ENCODE measurements at regions not wholly inside any gene's neighbourhood (a gene's known extent, or its start where the extent isn't known, plus 50 kb on each side); places are given as distances from the start of the nearest gene placed in this dataset.

- no peak overlapping the region for H3K4me3 ChIP-seq (ENCODE audit: low read length)
- no peaks in the 10 kb centered on the region for H3K36me3 ChIP-seq (ENCODE audit: insufficient read depth, low read length)
- H3K4me2 ChIP-seq (ENCODE audit: low read length) = no peak overlapping the region
- TF ChIP-seq EP300 (conservative IDR thresholded peaks at IDR 0.05; ENCODE audit: poor library complexity, severe bottlenecking) (no peak), EZH2 (IDR thresholded peaks at IDR 0.05; ENCODE audit: borderline replicate concordance, insufficient read depth, low read length, poor library complexity, severe bottlenecking) (no peak), TAF1 (IDR thresholded peaks at IDR 0.05; ENCODE audit: low read depth) (no peak), POLR2AphosphoS5 (IDR thresholded peaks at IDR 0.05) (no peak), RAD21 (conservative IDR thresholded peaks at IDR 0.05) (no peak), SMC3 (conservative IDR thresholded peaks at IDR 0.05; ENCODE audit: poor library complexity) (no peak), MXI1 (conservative IDR thresholded peaks at IDR 0.05; ENCODE audit: poor library complexity, severe bottlenecking) (no peak)
- TF ChIP-seq, protein P1, sequence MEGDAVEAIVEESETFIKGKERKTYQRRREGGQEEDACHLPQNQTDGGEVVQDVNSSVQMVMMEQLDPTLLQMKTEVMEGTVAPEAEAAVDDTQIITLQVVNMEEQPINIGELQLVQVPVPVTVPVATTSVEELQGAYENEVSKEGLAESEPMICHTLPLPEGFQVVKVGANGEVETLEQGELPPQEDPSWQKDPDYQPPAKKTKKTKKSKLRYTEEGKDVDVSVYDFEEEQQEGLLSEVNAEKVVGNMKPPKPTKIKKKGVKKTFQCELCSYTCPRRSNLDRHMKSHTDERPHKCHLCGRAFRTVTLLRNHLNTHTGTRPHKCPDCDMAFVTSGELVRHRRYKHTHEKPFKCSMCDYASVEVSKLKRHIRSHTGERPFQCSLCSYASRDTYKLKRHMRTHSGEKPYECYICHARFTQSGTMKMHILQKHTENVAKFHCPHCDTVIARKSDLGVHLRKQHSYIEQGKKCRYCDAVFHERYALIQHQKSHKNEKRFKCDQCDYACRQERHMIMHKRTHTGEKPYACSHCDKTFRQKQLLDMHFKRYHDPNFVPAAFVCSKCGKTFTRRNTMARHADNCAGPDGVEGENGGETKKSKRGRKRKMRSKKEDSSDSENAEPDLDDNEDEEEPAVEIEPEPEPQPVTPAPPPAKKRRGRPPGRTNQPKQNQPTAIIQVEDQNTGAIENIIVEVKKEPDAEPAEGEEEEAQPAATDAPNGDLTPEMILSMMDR (IDR thresholded peaks at IDR 0.05; ENCODE audit: poor library complexity, severe bottlenecking) = no peak
- TF ChIP-seq, protein P2, sequence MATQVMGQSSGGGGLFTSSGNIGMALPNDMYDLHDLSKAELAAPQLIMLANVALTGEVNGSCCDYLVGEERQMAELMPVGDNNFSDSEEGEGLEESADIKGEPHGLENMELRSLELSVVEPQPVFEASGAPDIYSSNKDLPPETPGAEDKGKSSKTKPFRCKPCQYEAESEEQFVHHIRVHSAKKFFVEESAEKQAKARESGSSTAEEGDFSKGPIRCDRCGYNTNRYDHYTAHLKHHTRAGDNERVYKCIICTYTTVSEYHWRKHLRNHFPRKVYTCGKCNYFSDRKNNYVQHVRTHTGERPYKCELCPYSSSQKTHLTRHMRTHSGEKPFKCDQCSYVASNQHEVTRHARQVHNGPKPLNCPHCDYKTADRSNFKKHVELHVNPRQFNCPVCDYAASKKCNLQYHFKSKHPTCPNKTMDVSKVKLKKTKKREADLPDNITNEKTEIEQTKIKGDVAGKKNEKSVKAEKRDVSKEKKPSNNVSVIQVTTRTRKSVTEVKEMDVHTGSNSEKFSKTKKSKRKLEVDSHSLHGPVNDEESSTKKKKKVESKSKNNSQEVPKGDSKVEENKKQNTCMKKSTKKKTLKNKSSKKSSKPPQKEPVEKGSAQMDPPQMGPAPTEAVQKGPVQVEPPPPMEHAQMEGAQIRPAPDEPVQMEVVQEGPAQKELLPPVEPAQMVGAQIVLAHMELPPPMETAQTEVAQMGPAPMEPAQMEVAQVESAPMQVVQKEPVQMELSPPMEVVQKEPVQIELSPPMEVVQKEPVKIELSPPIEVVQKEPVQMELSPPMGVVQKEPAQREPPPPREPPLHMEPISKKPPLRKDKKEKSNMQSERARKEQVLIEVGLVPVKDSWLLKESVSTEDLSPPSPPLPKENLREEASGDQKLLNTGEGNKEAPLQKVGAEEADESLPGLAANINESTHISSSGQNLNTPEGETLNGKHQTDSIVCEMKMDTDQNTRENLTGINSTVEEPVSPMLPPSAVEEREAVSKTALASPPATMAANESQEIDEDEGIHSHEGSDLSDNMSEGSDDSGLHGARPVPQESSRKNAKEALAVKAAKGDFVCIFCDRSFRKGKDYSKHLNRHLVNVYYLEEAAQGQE (IDR thresholded peaks at IDR 0.05; ENCODE audit: borderline replicate concordance) = no peak
- no peaks in the 10 kb centered on the region for H3K79me2 ChIP-seq (replicated peaks; ENCODE audit: insufficient read depth, low read length)
- H3K9me3 ChIP-seq (ENCODE audit: low read length) = no peaks in the 10 kb centered on the region
- H3F3A ChIP-seq (ENCODE audit: insufficient read depth, low read length, poor library complexity, severe bottlenecking) = no peaks in the 10 kb centered on the region
- H3K27me3 ChIP-seq (ENCODE audit: insufficient read depth, low read depth, low read length) = no peaks in the 10 kb centered on the region
- H2AFZ ChIP-seq (ENCODE audit: low read depth, low read length) = no peak overlapping the region
- H3K9ac ChIP-seq (ENCODE audit: low read length) = no peak overlapping the region
- H4K20me1 ChIP-seq (ENCODE audit: insufficient read depth) = no peaks in the 10 kb centered on the region
- H3K9me2 ChIP-seq (ENCODE audit: insufficient read depth, low read length) = no peaks in the 10 kb centered on the region
- H3K27ac ChIP-seq (ENCODE audit: low read length) = no peak overlapping the region
Observed at GRCh38 chr1:188382851-188383250, 1554.1 kb downstream of the PLA2G4A start.

GRCh38 chr1:188386161-188386560 lies 1557.4 kb downstream of the PLA2G4A start:
- Histone ChIP-seq H3K27ac (ENCODE audit: low read length) (no peak overlapping the region), H2AFZ (ENCODE audit: low read depth, low read length) (no peak overlapping the region), H3K9ac (ENCODE audit: low read length) (no peak overlapping the region), H3K79me2 (replicated peaks; ENCODE audit: insufficient read depth, low read length) (no peaks in the 10 kb centered on the region), H3K9me3 (ENCODE audit: low read length) (no peaks in the 10 kb centered on the region), H3K4me3 (ENCODE audit: low read length) (no peak overlapping the region), H3K27me3 (ENCODE audit: insufficient read depth, low read depth, low read length) (no peaks in the 10 kb centered on the region), H3K36me3 (ENCODE audit: insufficient read depth, low read length) (no peaks in the 10 kb centered on the region), H4K20me1 (ENCODE audit: insufficient read depth) (no peaks in the 10 kb centered on the region), H3K9me2 (ENCODE audit: insufficient read depth, low read length) (no peaks in the 10 kb centered on the region), H3K4me2 (ENCODE audit: low read length) (no peak overlapping the region), H3F3A (ENCODE audit: insufficient read depth, low read length, poor library complexity, severe bottlenecking) (no peaks in the 10 kb centered on the region)
- TF ChIP-seq, protein P1 (IDR thresholded peaks at IDR 0.05; ENCODE audit: poor library complexity, severe bottlenecking) = no peak
- TF ChIP-seq, protein P2 (IDR thresholded peaks at IDR 0.05; ENCODE audit: borderline replicate concordance) = no peak
- no peak for TF ChIP-seq EZH2 (IDR thresholded peaks at IDR 0.05; ENCODE audit: borderline replicate concordance, insufficient read depth, low read length, poor library complexity, severe bottlenecking)
- no peak for TF ChIP-seq RAD21 (conservative IDR thresholded peaks at IDR 0.05)
- no peak for TF ChIP-seq TAF1 (IDR thresholded peaks at IDR 0.05; ENCODE audit: low read depth)
- no peak for TF ChIP-seq SMC3 (conservative IDR thresholded peaks at IDR 0.05; ENCODE audit: poor library complexity)
- no peak for TF ChIP-seq MXI1 (conservative IDR thresholded peaks at IDR 0.05; ENCODE audit: poor library complexity, severe bottlenecking)
- no peak for TF ChIP-seq EP300 (conservative IDR thresholded peaks at IDR 0.05; ENCODE audit: poor library complexity, severe bottlenecking)
- TF ChIP-seq POLR2AphosphoS5 (IDR thresholded peaks at IDR 0.05) = no peak
